ENCODE measurements at regions not wholly inside any gene's neighbourhood (a gene's known extent, or its start where the extent isn't known, plus 50 kb on each side); places are given as distances from the start of the nearest gene placed in this dataset.

- TF ChIP-seq CTCF (IDR thresholded peaks at IDR 0.05) (no peak), EP300 (IDR thresholded peaks at IDR 0.05) (no peak), POLR2A (IDR thresholded peaks at IDR 0.05) (no peak)
Observed at GRCh38 chr10:86591436-86591835, 62.9 kb upstream of the OPN4 start.
